Stimulated activated effector memory CD8-positive, alpha-beta T cell treated with anti-CD3 and anti-CD28 coated beads, Interleukin-12 subunit alpha, Interleukin-12 subunit beta, amount 100 ng/mL, for 72 hours (primary cell): ENCODE measurements at regions not wholly inside any gene's neighbourhood (a gene's known extent, or its start where the extent isn't known, plus 50 kb on each side); places are given as distances from the start of the nearest gene placed in this dataset.
"Not testable (repeated sequence)": the region's sequence is repeated elsewhere in the genome, so short reads cannot be mapped to it uniquely, and the experiment has no call there.

Experiments used
- ATAC-seq: fragments of 150-1000 bp; cut with Tn5 transposase; 2 replicates; pipeline ENCODE4 v1.10.0; 2021
- DNase-seq, 2 donors: peaks; one replicate each; pipeline ENCODE4 v3.0.0; 2021 to 2022; ENCODE audit warnings: low spot score in 2 of 2
- H3K27ac Mint-ChIP-seq: one replicate; pipeline ENCODE4 v1.8.0; 2022; ENCODE audit warnings: mild to moderate bottlenecking, mixed read lengths
- H3K36me3 Mint-ChIP-seq: one replicate; pipeline ENCODE4 v1.8.0; 2022; ENCODE audit warnings: mild to moderate bottlenecking, mixed read lengths
- H3K4me1 Mint-ChIP-seq: one replicate; pipeline ENCODE4 v1.8.0; 2022; ENCODE audit warnings: mixed read lengths
- H3K4me3 Mint-ChIP-seq: one replicate; pipeline ENCODE4 v1.8.0; 2022; ENCODE audit warnings: mild to moderate bottlenecking, mixed read lengths
- H3K9me3 Mint-ChIP-seq: one replicate; pipeline ENCODE4 v1.8.0; 2022; ENCODE audit warnings: mixed read lengths

- no peak overlapping the region for H3K27ac Mint-ChIP-seq
- H3K4me3 Mint-ChIP-seq: no peak overlapping the region
- peaks cover 5% of the 10 kb centered on the region for H3K4me1 Mint-ChIP-seq
- DNase-seq (no peak), ATAC-seq (no peak)
- H3K9me3 Mint-ChIP-seq: no peaks in the 10 kb centered on the region
- no peaks in the 10 kb centered on the region for H3K36me3 Mint-ChIP-seq
These were observed 65.3 kb upstream of the ADAMTS2 start for GRCh38 chr5:179410291-179411160.

- no peaks in the 10 kb centered on the region for H3K9me3 Mint-ChIP-seq
- DNase-seq (no peak), ATAC-seq (no peak)
- H3K4me3 Mint-ChIP-seq: no peak overlapping the region
- no peak overlapping the region for H3K27ac Mint-ChIP-seq
- peaks cover 5% of the 10 kb centered on the region for H3K4me1 Mint-ChIP-seq
- H3K36me3 Mint-ChIP-seq: no peaks in the 10 kb centered on the region
These were observed 64.5 kb upstream of the ADAMTS2 start for GRCh38 chr5:179409806-179410205.

DNA sequence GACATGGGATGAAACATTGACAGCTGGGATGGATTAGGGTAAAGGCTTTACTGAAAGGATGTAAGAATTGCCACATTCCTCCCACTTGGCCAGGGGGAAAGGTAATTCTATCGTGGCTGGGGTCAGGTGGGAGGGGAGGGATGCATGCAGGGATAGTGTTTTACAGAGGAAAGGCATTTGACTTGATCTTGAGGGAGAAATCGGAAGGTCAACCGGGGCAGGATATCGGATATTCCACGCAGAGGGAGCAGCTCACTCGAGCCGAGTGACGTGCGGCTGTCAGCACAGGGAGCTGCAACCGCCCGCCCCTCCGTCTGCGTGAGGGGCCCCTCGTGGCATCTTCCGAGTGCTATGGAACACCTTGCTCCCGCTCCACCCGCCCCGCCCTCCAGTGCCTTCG lies 63.4 kb upstream of the ADAMTS2 start:
- no peak for DNase-seq
- Mint-ChIP-seq H3K27ac (no peak overlapping the region), H3K4me3 (no peak overlapping the region), H3K36me3 (no peaks in the 10 kb centered on the region), H3K9me3 (no peaks in the 10 kb centered on the region), H3K4me1 (peaks cover 5% of the 10 kb centered on the region)
- ATAC-seq: no peak

GRCh38 chr5:179407191-179408175 lies 62.2 kb upstream of the ADAMTS2 start:
- no peak for DNase-seq
- no peaks in the 10 kb centered on the region for H3K4me1 Mint-ChIP-seq
- no peak overlapping the region for H3K27ac Mint-ChIP-seq
- H3K36me3 Mint-ChIP-seq: no peaks in the 10 kb centered on the region
- H3K4me3 Mint-ChIP-seq: no peak overlapping the region
- H3K9me3 Mint-ChIP-seq: peaks cover 3% of the 10 kb centered on the region
- ATAC-seq: peak; percentile 14

DNA sequence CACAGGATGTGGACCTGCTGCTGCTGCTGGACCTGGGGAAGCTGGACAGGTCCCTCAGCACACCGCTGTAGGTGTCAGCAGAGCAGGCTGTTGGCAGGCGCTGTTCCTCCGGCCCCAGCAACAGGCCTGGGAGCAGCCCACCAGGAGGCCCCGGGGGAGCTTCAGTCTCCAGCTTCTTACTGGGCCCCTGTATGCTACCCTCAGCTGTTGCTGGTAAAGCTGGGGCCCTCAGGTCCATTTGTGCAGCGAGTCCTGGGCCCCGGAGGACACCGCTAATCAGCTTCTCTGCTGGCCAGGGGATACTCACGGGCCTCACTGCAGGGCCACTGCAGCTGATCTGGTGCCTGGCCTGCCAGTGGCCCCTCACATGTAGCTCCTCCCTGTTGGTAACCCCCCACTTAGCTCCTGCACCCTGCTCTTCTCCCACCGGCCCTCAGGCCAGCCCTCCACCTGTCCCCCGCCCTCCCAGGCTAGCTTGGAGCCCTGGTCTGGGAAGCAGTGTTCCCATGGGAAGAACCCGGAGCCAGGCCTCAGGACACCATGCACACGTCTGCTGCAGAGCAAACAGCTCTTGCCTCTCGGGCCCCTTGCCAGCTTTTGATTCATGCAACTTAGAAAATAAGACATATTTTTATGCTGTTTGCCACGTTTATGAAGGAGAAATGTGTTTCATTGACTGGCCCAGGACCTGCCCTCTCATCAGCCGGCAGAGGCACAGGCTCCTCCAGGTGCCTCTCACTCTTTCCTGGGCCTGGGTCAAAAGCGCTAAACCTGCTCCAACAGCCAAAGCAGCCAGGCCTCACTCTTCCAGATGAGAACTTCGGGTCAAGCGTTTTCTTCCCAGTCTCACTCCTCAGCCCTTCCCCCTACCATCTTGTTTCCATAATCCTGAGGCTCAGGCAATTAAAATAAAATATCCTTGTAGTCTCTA lies 61.0 kb upstream of the ADAMTS2 start:
- ATAC-seq (no peak), DNase-seq (no peak)
- no peak overlapping the region for H3K27ac Mint-ChIP-seq
- H3K4me1 Mint-ChIP-seq: no peaks in the 10 kb centered on the region
- H3K4me3 Mint-ChIP-seq: no peak overlapping the region
- H3K36me3 Mint-ChIP-seq: no peaks in the 10 kb centered on the region
- H3K9me3 Mint-ChIP-seq: peaks cover 3% of the 10 kb centered on the region

GRCh38 chr5:179405426-179406030 lies 60.3 kb upstream of the ADAMTS2 start:
- DNase-seq (no peak), ATAC-seq (no peak)
- Mint-ChIP-seq H3K4me3 (no peak overlapping the region), H3K36me3 (no peaks in the 10 kb centered on the region), H3K4me1 (no peaks in the 10 kb centered on the region), H3K27ac (no peak overlapping the region), H3K9me3 (peaks cover 6% of the 10 kb centered on the region)

DNA sequence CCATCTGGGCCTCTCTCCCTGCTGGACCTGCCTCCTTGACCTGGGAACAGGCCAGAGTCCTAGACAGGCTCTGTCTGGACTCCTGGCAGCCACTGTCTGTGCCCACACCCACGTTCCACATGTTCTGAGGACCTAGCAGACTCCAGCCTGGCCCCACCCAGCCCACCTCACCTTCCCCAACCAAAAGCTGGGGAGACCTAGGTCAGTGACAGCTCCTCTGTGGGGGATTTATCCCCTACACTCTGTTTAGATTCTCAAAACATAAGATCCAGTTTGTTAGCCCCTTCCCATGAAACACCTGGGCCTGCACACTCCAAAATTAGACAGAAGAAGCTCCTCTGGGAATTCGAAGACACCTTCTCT lies 59.8 kb upstream of the ADAMTS2 start:
- no peak for ATAC-seq
- Mint-ChIP-seq H3K27ac (no peak overlapping the region), H3K36me3 (no peaks in the 10 kb centered on the region), H3K9me3 (peaks cover 6% of the 10 kb centered on the region), H3K4me1 (no peaks in the 10 kb centered on the region), H3K4me3 (no peak overlapping the region)
- DNase-seq: no peak

DNA sequence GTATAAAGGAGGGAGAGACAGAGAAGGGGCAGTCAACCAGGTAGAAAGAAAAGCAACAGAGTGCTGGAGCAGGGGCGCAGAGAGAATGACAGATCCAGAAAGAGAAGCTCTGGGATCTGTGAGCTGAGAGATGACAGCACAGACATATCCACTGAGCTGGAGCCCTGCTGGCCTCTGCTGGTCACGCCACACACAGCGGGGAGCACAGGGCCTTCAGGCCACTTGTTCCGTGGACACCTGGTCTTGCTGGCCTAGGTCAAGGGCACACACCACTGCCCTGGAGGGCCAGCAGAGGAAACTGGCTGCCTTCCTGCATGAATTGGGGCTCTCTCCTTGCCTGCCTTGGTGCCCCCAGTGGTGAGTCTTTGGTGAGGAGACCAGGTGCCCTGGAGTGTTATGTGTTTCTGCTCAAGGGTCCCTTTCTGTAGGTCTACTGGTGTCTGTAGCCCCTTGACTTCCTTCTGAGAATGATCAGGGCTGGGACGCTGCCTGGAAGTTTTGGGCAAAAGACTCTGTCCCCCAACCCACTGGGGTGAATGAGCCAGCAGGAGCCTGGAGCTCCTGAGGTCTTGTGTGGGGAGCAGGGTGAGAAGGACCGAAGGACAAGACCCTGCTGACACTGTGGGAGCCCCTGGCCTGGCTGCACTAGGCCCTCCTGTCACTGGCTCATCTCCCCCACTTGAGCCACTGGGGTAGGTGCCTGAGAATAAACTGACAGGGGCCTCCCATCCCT lies 59.2 kb upstream of the ADAMTS2 start:
- no peak for DNase-seq
- Mint-ChIP-seq H3K4me1 (no peaks in the 10 kb centered on the region), H3K9me3 (peaks cover 10% of the 10 kb centered on the region), H3K27ac (no peak overlapping the region), H3K36me3 (no peaks in the 10 kb centered on the region), H3K4me3 (no peak overlapping the region)
- peak; percentile 36 for ATAC-seq

DNA sequence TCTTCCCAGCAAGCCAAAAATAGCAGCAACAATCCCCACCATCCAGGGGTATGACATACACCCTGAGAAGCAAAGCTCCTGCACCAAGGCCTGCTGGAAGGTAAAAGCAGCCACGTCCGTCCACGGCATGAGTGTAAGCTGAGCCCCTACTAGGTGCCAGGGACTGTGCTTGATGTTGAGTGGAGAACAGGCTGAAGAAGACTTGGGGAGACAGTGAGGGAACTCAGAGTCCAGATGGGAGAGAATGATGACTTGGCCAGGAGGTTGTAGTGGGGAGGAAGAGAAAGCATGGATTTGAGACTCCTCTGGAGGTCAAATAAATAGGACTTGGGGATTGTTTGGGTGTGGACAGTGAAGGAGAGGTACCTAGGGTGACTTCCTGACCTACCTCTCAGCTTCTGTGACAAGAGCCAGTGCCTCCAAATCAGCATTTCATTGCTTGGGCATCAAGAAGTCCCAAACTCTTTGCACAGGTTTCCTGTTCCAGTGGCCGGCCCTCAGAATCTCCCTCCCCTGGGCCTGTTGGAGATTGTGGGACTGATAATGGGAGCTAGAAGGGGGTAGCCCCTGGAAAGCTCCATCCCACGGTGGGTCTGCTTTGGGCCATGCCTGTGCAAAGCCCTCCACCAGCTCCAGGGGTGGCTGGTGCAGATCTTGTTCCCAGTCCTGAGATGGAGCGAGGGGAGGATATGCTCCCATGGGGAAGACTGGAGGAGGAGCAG lies 58.3 kb upstream of the ADAMTS2 start:
- Mint-ChIP-seq H3K9me3 (peaks cover 16% of the 10 kb centered on the region), H3K4me3 (no peak overlapping the region), H3K27ac (no peak overlapping the region), H3K36me3 (no peaks in the 10 kb centered on the region), H3K4me1 (no peaks in the 10 kb centered on the region)
- DNase-seq (no peak), ATAC-seq (no peak)

DNA sequence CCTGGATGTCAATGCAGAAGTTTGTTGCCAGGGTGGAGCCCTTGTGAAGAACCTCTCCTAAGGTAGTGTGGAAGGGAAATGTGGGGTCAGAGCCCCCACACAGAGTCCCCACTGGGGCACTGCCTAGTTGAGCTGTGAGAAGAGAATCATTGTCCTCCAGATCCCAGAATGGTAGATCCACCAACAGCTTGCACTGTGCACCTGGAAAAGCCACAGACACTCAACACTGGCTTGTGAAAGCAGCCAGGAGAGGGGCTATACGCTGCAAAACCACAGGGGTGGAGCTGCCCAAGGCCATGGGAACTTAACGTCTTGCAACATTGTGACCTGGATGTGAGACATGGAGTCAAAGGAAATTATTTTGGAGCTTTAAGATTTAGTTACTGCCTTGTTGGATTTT lies 55.2 kb upstream of the ADAMTS2 start:
- H3K4me1 Mint-ChIP-seq, ATAC-seq, H3K4me3 Mint-ChIP-seq, DNase-seq, H3K27ac Mint-ChIP-seq, H3K36me3 Mint-ChIP-seq: not testable (repeated sequence)
- peaks cover 17% of the 10 kb centered on the region for H3K9me3 Mint-ChIP-seq

GRCh38 chr5:179400020-179400419 lies 54.8 kb upstream of the ADAMTS2 start:
- H3K4me1 Mint-ChIP-seq: no peaks in the 10 kb centered on the region
- ATAC-seq: no peak
- H3K27ac Mint-ChIP-seq: no peak overlapping the region
- no peak overlapping the region for H3K4me3 Mint-ChIP-seq
- H3K36me3 Mint-ChIP-seq: no peaks in the 10 kb centered on the region
- DNase-seq: no peak
- H3K9me3 Mint-ChIP-seq: peaks cover 17% of the 10 kb centered on the region

GRCh38 chr5:179399327-179399726 lies 54.1 kb upstream of the ADAMTS2 start:
- H3K4me1 Mint-ChIP-seq, ATAC-seq, H3K27ac Mint-ChIP-seq, DNase-seq, H3K4me3 Mint-ChIP-seq, H3K36me3 Mint-ChIP-seq: not testable (repeated sequence)
- H3K9me3 Mint-ChIP-seq: peaks cover 17% of the 10 kb centered on the region

- Mint-ChIP-seq H3K4me3 (no peak overlapping the region), H3K36me3 (no peaks in the 10 kb centered on the region), H3K4me1 (no peaks in the 10 kb centered on the region), H3K9me3 (peaks cover 14% of the 10 kb centered on the region), H3K27ac (no peak overlapping the region)
- no peak for ATAC-seq
- no peak for DNase-seq
These were observed 52.3 kb upstream of the ADAMTS2 start for GRCh38 chr5:179397516-179397915.
